Ishikawa (cell line): ENCODE measurements at regions not wholly inside any gene's neighbourhood (a gene's known extent, or its start where the extent isn't known, plus 50 kb on each side); places are given as distances from the start of the nearest gene placed in this dataset.

Experiments used
- CEBPB ChIP-seq: IDR thresholded peaks from 2 replicates; pipeline ENCODE4 v1.6.1; 2012
- EP300 ChIP-seq: IDR thresholded peaks from 2 replicates; pipeline ENCODE4 v1.6.1; 2012; ENCODE audit warnings: borderline replicate concordance
- TCF12 ChIP-seq: IDR thresholded peaks from 2 replicates; pipeline ENCODE4 v1.6.1; 2012; ENCODE audit warnings: low read depth
- ZBTB7A ChIP-seq: IDR thresholded peaks from 2 replicates; pipeline ENCODE4 v1.6.1; 2012; ENCODE audit warnings: low read depth
- TF ChIP-seq, protein P1 (sequence below): IDR thresholded peaks from 2 replicates; pipeline ENCODE4 v1.6.1; 2012

DNA sequence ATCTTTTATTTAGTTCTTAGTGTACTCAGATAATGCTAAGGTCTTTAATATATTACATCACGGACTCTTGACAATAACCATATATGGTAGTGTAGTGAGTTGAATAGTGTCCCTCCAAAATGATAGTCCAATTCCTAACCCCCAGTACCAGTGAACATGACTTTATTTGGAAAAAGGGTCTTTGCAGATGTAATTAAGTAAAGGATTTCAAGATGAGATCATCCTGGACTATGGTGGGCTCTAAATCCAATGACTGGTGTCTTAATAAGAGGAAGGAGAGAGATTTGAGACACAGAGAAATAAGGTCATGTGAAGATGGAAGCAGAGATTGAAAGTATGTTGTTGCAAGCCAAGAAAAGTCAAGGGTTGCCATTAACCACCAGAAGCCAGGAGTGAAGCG lies 236.5 kb upstream of the DIPK2B start:
- TF ChIP-seq CEBPB (no peak), ZBTB7A (no peak), TCF12 (no peak), EP300 (no peak)
- TF ChIP-seq, protein P1, sequence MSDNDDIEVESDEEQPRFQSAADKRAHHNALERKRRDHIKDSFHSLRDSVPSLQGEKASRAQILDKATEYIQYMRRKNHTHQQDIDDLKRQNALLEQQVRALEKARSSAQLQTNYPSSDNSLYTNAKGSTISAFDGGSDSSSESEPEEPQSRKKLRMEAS: no peak
